ENCODE measurements at regions not wholly inside any gene's neighbourhood (a gene's known extent, or its start where the extent isn't known, plus 50 kb on each side); places are given as distances from the start of the nearest gene placed in this dataset.

DNA sequence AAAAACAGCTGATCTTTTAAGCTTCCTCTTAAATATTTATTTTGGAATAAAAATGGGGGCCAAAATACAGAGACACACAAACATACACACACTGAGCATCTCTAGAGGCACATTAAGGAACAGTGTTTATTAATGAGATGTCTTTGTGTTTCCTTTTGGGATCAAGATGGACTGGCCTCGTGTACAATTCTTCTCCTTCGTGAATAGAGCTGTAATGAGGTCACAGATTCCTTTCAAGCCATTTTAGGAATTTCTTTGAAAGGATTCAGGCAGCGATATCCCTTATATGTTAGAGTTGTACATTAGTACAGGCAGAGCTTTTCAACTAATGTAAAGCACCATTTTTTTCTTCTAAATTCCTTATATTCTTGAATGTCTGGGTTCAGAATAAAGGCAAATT, 295.7 kb downstream of the CHRM3 start:
- Histone ChIP-seq H3K4me2 (ENCODE audit: low read length) (no peak overlapping the region), H3K27me3 (ENCODE audit: control insufficient read depth, insufficient read depth, low read length) (no peaks in the 10 kb centered on the region), H3K9ac (ENCODE audit: low read depth, low read length) (no peak overlapping the region), H3K4me3 (ENCODE audit: low read length) (no peak overlapping the region), H3K4me1 (ENCODE audit: control insufficient read depth, insufficient read depth, low read length) (no peaks in the 10 kb centered on the region), H3K36me3 (ENCODE audit: insufficient read depth, low read length) (no peaks in the 10 kb centered on the region), H3K9me3 (replicated peaks; ENCODE audit: low read length) (peaks cover 10% of the 10 kb centered on the region)

- H3K4me2 ChIP-seq (ENCODE audit: low read length), result no peak overlapping the region
- H3K4me1 ChIP-seq (ENCODE audit: control insufficient read depth, insufficient read depth, low read length), result no peaks in the 10 kb centered on the region
- no peaks in the 10 kb centered on the region for H3K36me3 ChIP-seq (ENCODE audit: insufficient read depth, low read length)
- H3K27me3 ChIP-seq (ENCODE audit: control insufficient read depth, insufficient read depth, low read length), result no peaks in the 10 kb centered on the region
- peaks cover 10% of the 10 kb centered on the region for H3K9me3 ChIP-seq (replicated peaks; ENCODE audit: low read length)
- H3K9ac ChIP-seq (ENCODE audit: low read depth, low read length), result no peak overlapping the region
- H3K4me3 ChIP-seq (ENCODE audit: low read length), result no peak overlapping the region
These were observed 296.6 kb downstream of the CHRM3 start for GRCh38 chr1:239682960-239683359.

GRCh38 chr1:239686386-239686785, 300.0 kb downstream of the CHRM3 start:
- H3K36me3 ChIP-seq (ENCODE audit: insufficient read depth, low read length), result no peaks in the 10 kb centered on the region
- peaks cover 6% of the 10 kb centered on the region for H3K9me3 ChIP-seq (replicated peaks; ENCODE audit: low read length)
- no peak overlapping the region for H3K4me2 ChIP-seq (ENCODE audit: low read length)
- no peak overlapping the region for H3K9ac ChIP-seq (ENCODE audit: low read depth, low read length)
- H3K4me1 ChIP-seq (ENCODE audit: control insufficient read depth, insufficient read depth, low read length), result no peaks in the 10 kb centered on the region
- H3K4me3 ChIP-seq (ENCODE audit: low read length), result no peak overlapping the region
- H3K27me3 ChIP-seq (ENCODE audit: control insufficient read depth, insufficient read depth, low read length), result no peaks in the 10 kb centered on the region

- no peaks in the 10 kb centered on the region for H3K27me3 ChIP-seq (ENCODE audit: control insufficient read depth, insufficient read depth, low read length)
- no peak overlapping the region for H3K4me2 ChIP-seq (ENCODE audit: low read length)
- H3K9ac ChIP-seq (ENCODE audit: low read depth, low read length), result no peak overlapping the region
- no peak overlapping the region for H3K4me3 ChIP-seq (ENCODE audit: low read length)
- no peaks in the 10 kb centered on the region for H3K4me1 ChIP-seq (ENCODE audit: control insufficient read depth, insufficient read depth, low read length)
- no peaks in the 10 kb centered on the region for H3K9me3 ChIP-seq (replicated peaks; ENCODE audit: low read length)
- H3K36me3 ChIP-seq (ENCODE audit: insufficient read depth, low read length), result no peaks in the 10 kb centered on the region
These were observed 309.9 kb downstream of the CHRM3 start for GRCh38 chr1:239696317-239696716.

DNA sequence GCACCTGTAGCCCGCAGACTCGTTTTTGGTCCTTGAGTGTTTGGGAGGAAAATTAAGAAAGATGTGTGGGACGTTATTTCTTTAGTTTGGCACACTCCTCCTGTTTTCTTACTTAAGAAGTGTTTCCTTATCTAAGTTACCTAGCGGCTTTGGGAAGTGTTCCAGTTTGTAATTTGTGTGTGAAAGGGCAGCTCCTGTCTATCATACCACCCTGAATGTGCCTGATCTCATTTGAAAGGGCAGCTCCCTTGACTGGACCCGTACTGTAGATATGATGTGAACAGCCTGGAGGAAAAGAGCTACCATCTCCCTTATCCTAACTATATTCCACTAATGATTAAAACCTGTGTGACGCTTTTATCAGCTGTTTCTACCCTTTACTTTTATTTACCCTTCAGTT, 314.3 kb downstream of the CHRM3 start:
- Histone ChIP-seq H3K4me3 (ENCODE audit: low read length) (no peak overlapping the region), H3K4me2 (ENCODE audit: low read length) (no peak overlapping the region), H3K4me1 (ENCODE audit: control insufficient read depth, insufficient read depth, low read length) (no peaks in the 10 kb centered on the region), H3K36me3 (ENCODE audit: insufficient read depth, low read length) (no peaks in the 10 kb centered on the region), H3K9me3 (replicated peaks; ENCODE audit: low read length) (no peaks in the 10 kb centered on the region), H3K9ac (ENCODE audit: low read depth, low read length) (no peak overlapping the region), H3K27me3 (ENCODE audit: control insufficient read depth, insufficient read depth, low read length) (no peaks in the 10 kb centered on the region)

GRCh38 chr1:239703075-239703474, 316.7 kb downstream of the CHRM3 start:
- Histone ChIP-seq H3K9ac (ENCODE audit: low read depth, low read length) (no peak overlapping the region), H3K9me3 (replicated peaks; ENCODE audit: low read length) (no peaks in the 10 kb centered on the region), H3K27me3 (ENCODE audit: control insufficient read depth, insufficient read depth, low read length) (no peaks in the 10 kb centered on the region), H3K4me3 (ENCODE audit: low read length) (no peak overlapping the region), H3K4me2 (ENCODE audit: low read length) (no peak overlapping the region), H3K36me3 (ENCODE audit: insufficient read depth, low read length) (no peaks in the 10 kb centered on the region), H3K4me1 (ENCODE audit: control insufficient read depth, insufficient read depth, low read length) (no peaks in the 10 kb centered on the region)

GRCh38 chr1:239706245-239706892, 320.0 kb downstream of the CHRM3 start:
- H3K4me3 ChIP-seq (ENCODE audit: low read length), result no peak overlapping the region
- H3K4me2 ChIP-seq (ENCODE audit: low read length), result no peak overlapping the region
- H3K36me3 ChIP-seq (ENCODE audit: insufficient read depth, low read length), result no peaks in the 10 kb centered on the region
- H3K27me3 ChIP-seq (ENCODE audit: control insufficient read depth, insufficient read depth, low read length), result no peaks in the 10 kb centered on the region
- H3K9me3 ChIP-seq (replicated peaks; ENCODE audit: low read length), result no peaks in the 10 kb centered on the region
- H3K9ac ChIP-seq (ENCODE audit: low read depth, low read length), result no peak overlapping the region
- H3K4me1 ChIP-seq (ENCODE audit: control insufficient read depth, insufficient read depth, low read length), result no peaks in the 10 kb centered on the region

DNA sequence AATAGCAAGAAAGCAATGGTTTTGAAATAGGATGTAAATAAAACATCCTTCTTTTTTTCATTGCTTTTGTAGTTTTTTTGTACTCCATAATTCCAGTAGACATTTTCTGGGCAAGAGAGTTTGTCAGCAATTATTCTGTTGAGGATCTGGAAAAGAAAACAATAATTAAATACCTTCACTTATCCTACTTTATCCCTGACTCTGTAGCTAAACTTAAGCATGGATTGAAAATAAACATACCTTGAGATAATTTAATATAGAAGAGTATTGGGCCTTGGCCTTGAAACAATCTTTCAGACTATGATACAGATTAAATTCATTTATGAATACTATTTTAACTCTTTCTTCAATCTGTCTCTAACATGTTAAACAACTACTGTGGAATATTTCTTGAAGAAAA, 321.2 kb downstream of the CHRM3 start:
- no peak overlapping the region for H3K4me2 ChIP-seq (ENCODE audit: low read length)
- no peak overlapping the region for H3K4me3 ChIP-seq (ENCODE audit: low read length)
- H3K4me1 ChIP-seq (ENCODE audit: control insufficient read depth, insufficient read depth, low read length), result no peaks in the 10 kb centered on the region
- H3K27me3 ChIP-seq (ENCODE audit: control insufficient read depth, insufficient read depth, low read length), result no peaks in the 10 kb centered on the region
- H3K9me3 ChIP-seq (replicated peaks; ENCODE audit: low read length), result no peaks in the 10 kb centered on the region
- no peaks in the 10 kb centered on the region for H3K36me3 ChIP-seq (ENCODE audit: insufficient read depth, low read length)
- no peak overlapping the region for H3K9ac ChIP-seq (ENCODE audit: low read depth, low read length)

DNA sequence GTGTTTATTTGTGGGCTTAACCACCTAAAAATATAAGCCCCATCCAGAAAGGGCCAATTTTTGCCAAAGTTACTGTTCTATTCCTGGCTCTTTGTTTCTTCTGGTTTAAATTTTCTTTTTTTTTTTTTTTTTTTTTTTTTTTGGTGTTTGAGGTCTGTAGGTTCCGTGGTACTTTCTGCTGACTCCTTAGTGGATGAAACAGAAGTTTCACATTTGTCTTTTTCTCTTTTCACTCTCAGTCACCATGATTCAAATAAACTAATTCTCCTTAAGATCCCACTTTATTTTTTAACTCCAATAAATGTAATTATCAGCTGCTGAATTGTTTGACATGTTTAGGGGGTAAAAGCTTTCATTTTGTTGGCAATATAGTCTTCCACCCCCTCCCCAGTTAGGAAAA, 322.3 kb downstream of the CHRM3 start:
- no peaks in the 10 kb centered on the region for H3K36me3 ChIP-seq (ENCODE audit: insufficient read depth, low read length)

DNA sequence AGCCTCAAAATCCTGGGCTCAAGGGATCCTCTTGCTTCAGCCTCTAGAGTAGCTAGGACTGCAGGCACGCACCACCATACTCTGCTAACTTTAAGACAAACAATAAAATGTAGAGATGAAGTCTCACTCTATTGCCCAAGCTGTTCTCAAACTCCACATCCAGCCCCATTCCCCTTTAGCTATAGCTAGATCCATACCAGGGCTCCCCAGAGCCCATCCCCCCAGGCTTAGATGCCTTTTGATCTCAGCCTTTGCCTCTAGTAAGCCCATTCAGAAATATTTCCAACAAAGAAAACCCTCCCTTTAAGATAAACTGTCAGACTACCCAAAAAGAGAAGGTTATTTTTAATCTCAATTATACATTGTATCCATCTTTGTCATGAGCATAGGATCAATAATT, 325.4 kb downstream of the CHRM3 start:
- Histone ChIP-seq H3K4me1 (ENCODE audit: control insufficient read depth, insufficient read depth, low read length) (no peaks in the 10 kb centered on the region), H3K27me3 (ENCODE audit: control insufficient read depth, insufficient read depth, low read length) (no peaks in the 10 kb centered on the region), H3K9me3 (replicated peaks; ENCODE audit: low read length) (no peaks in the 10 kb centered on the region), H3K4me2 (ENCODE audit: low read length) (no peak overlapping the region), H3K36me3 (ENCODE audit: insufficient read depth, low read length) (no peaks in the 10 kb centered on the region), H3K9ac (ENCODE audit: low read depth, low read length) (no peak overlapping the region), H3K4me3 (ENCODE audit: low read length) (no peak overlapping the region)

More for the DNA sequence above, 322.3 kb downstream of the CHRM3 start:
- Histone ChIP-seq H3K9me3 (replicated peaks; ENCODE audit: low read length) (no peaks in the 10 kb centered on the region), H3K27me3 (ENCODE audit: control insufficient read depth, insufficient read depth, low read length) (no peaks in the 10 kb centered on the region), H3K4me3 (ENCODE audit: low read length) (no peak overlapping the region), H3K9ac (ENCODE audit: low read depth, low read length) (no peak overlapping the region), H3K4me1 (ENCODE audit: control insufficient read depth, insufficient read depth, low read length) (no peaks in the 10 kb centered on the region), H3K4me2 (ENCODE audit: low read length) (no peak overlapping the region)

DNA sequence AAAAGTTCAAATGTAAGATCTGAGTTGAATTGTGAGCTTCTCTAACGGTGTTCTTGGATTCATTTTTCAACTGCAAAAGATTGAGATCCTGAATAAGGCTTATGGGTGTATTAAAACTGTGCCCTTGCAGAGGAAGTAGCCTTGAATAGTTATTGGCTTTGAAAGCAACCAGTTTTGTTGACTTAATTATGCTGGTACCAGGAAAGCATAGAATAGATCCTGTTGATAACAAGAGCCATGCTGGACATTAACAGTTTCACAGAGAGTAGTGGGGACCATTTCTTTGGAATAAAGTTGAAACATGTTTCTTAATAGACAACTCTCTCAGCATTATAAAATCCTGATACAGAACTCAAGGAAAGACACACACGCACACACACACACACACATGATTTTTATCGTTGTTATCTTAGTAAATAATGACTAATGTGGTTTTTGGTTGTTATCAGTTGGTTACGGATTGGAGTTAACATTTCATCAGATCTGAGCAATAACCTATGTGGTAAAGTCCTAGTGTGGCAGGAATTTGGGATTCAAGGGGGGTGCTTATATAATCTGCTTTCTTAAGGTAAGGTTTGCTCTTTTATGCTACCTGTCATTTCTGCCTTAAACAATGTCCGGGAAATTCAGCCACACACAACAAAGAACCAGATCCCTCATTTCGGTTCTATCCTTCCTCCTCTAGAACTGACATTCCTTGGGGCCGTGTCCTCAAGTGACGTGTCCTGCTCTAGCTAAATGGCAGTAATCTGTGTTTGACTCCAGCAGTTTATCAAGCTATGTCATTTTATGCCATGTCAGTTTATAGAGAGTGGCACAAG, 330.9 kb downstream of the CHRM3 start:
- Histone ChIP-seq H3K27me3 (ENCODE audit: control insufficient read depth, insufficient read depth, low read length) (no peaks in the 10 kb centered on the region), H3K4me2 (ENCODE audit: low read length) (no peak overlapping the region), H3K9me3 (replicated peaks; ENCODE audit: low read length) (no peaks in the 10 kb centered on the region), H3K9ac (ENCODE audit: low read depth, low read length) (no peak overlapping the region), H3K4me3 (ENCODE audit: low read length) (no peak overlapping the region), H3K36me3 (ENCODE audit: insufficient read depth, low read length) (no peaks in the 10 kb centered on the region), H3K4me1 (ENCODE audit: control insufficient read depth, insufficient read depth, low read length) (no peaks in the 10 kb centered on the region)

DNA sequence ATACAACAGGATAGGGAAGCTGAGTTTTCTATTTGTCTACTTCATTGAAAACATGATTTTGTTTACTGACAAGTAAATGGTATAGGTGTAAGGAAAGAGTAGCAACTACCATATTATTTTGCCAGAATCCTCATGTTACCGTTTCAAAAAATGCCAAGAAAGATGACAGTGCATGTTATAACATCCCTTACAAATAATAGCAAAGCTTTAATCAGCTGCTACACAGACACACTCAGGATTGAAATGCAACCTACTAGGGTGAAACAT, 331.5 kb downstream of the CHRM3 start:
- H3K4me1 ChIP-seq (ENCODE audit: control insufficient read depth, insufficient read depth, low read length), result no peaks in the 10 kb centered on the region
- no peak overlapping the region for H3K4me2 ChIP-seq (ENCODE audit: low read length)
- H3K9ac ChIP-seq (ENCODE audit: low read depth, low read length), result no peak overlapping the region
- no peaks in the 10 kb centered on the region for H3K27me3 ChIP-seq (ENCODE audit: control insufficient read depth, insufficient read depth, low read length)
- H3K9me3 ChIP-seq (replicated peaks; ENCODE audit: low read length), result no peaks in the 10 kb centered on the region
- no peak overlapping the region for H3K4me3 ChIP-seq (ENCODE audit: low read length)
- H3K36me3 ChIP-seq (ENCODE audit: insufficient read depth, low read length), result no peaks in the 10 kb centered on the region

Measured in skeletal muscle satellite cell (primary cell).